BE2C (cell line): ENCODE measurements at regions not wholly inside any gene's neighbourhood (a gene's known extent, or its start where the extent isn't known, plus 50 kb on each side); places are given as distances from the start of the nearest gene placed in this dataset.

Experiments used
- DNase-seq: peaks from one replicate; pipeline ENCODE4 v3.0.0-alpha.2; 2020
- H3K27me3 ChIP-seq: fragments of 250-450 bp; sonication (Bioruptor Pico); 2 replicates; pipeline ENCODE4 v1.5.1; 2020; ENCODE audit warnings: mild to moderate bottlenecking
- H3K36me3 ChIP-seq: fragments of 250-450 bp; sonication (Bioruptor Pico); 2 replicates; pipeline ENCODE4 v1.5.1; 2020; ENCODE audit warnings: mild to moderate bottlenecking
- H3K4me1 ChIP-seq: fragments of 250-450 bp; sonication (Bioruptor Pico); 2 replicates; pipeline ENCODE4 v1.5.1; 2020
- H3K4me3 ChIP-seq: 2 replicates; pipeline ENCODE4 v1.5.1; 2011; ENCODE audit warnings: low read depth, low read length
- H3K9me3 ChIP-seq: fragments of 250-450 bp; sonication (Bioruptor Pico); 2 replicates; pipeline ENCODE4 v1.5.1; 2020
- CTCF ChIP-seq: IDR thresholded peaks from 2 replicates; pipeline ENCODE4 v1.5.1; 2012; ENCODE audit warnings: mild to moderate bottlenecking, low read depth, low read length

GRCh38 chr5:71882826-71883741, 164.0 kb downstream of the CARTPT start:
- peaks cover 14% of the 10 kb centered on the region for H3K4me1 ChIP-seq
- H3K4me3 ChIP-seq = no peak overlapping the region
- peak; percentile 39 for DNase-seq
- H3K27me3 ChIP-seq = no peaks in the 10 kb centered on the region
- H3K9me3 ChIP-seq = no peaks in the 10 kb centered on the region
- no peak for TF ChIP-seq CTCF
- no peaks in the 10 kb centered on the region for H3K36me3 ChIP-seq

GRCh38 chr5:71883742-71884103, 164.6 kb downstream of the CARTPT start:
- H3K4me3 ChIP-seq = no peak overlapping the region
- H3K9me3 ChIP-seq = no peaks in the 10 kb centered on the region
- DNase-seq = peak; percentile 30
- H3K27me3 ChIP-seq = no peaks in the 10 kb centered on the region
- no peak for TF ChIP-seq CTCF
- H3K36me3 ChIP-seq = no peaks in the 10 kb centered on the region
- peaks cover 14% of the 10 kb centered on the region for H3K4me1 ChIP-seq

GRCh38 chr5:71884926-71885325, 165.9 kb downstream of the CARTPT start:
- H3K4me3 ChIP-seq = no peak overlapping the region
- H3K9me3 ChIP-seq = no peaks in the 10 kb centered on the region
- DNase-seq = no peak
- H3K36me3 ChIP-seq = no peaks in the 10 kb centered on the region
- H3K4me1 ChIP-seq = peaks cover 14% of the 10 kb centered on the region
- no peak for TF ChIP-seq CTCF
- H3K27me3 ChIP-seq = no peaks in the 10 kb centered on the region

- peaks cover 14% of the 10 kb centered on the region for H3K4me1 ChIP-seq
- TF ChIP-seq CTCF = no peak
- no peaks in the 10 kb centered on the region for H3K36me3 ChIP-seq
- H3K27me3 ChIP-seq = no peaks in the 10 kb centered on the region
- H3K4me3 ChIP-seq = no peak overlapping the region
- DNase-seq = no peak
- H3K9me3 ChIP-seq = no peaks in the 10 kb centered on the region
Observed at GRCh38 chr5:71886406-71886805, 167.3 kb downstream of the CARTPT start.

- Histone ChIP-seq H3K4me3 (peak overlapping the region; percentile 33), H3K9me3 (no peaks in the 10 kb centered on the region), H3K4me1 (peaks cover 14% of the 10 kb centered on the region), H3K36me3 (no peaks in the 10 kb centered on the region), H3K27me3 (no peaks in the 10 kb centered on the region)
- DNase-seq = no peak
- no peak for TF ChIP-seq CTCF
Observed at GRCh38 chr5:71887680-71888079, 168.6 kb downstream of the CARTPT start.

- Histone ChIP-seq H3K4me3 (no peak overlapping the region), H3K9me3 (no peaks in the 10 kb centered on the region), H3K4me1 (peaks cover 3% of the 10 kb centered on the region; the same call in 1 of the 2 replicates), H3K36me3 (no peaks in the 10 kb centered on the region), H3K27me3 (no peaks in the 10 kb centered on the region)
- DNase-seq = no peak
- TF ChIP-seq CTCF = no peak
Observed at GRCh38 chr5:71891406-71891805, 172.3 kb downstream of the CARTPT start.
